Cardiac fibroblast (primary cell): ENCODE measurements at regions not wholly inside any gene's neighbourhood (a gene's known extent, or its start where the extent isn't known, plus 50 kb on each side); places are given as distances from the start of the nearest gene placed in this dataset.

Experiments
- DNase-seq, 2 donors: peaks; one replicate each; pipeline versions ENCODE4 v3.0.0 to v3.0.0-alpha.2; 2010; ENCODE audit warnings: low read depth in 2 of 2
- H3K4me3 ChIP-seq, 2 donors: replicated peaks in 1 of 2; 1 replicate in 1 of 2; 2 replicates in 1 of 2; pipeline ENCODE4 v1.5.1; 2011; ENCODE audit warnings: low read depth in 2 of 2, low read length in 2 of 2, mild to moderate bottlenecking in 2 of 2, moderate library complexity in 1 of 2
- TF ChIP-seq, protein P1 (sequence below): IDR thresholded peaks from one replicate; pipeline ENCODE4 v1.5.1; 2011; ENCODE audit warnings: low read depth, mild to moderate bottlenecking, low read length, inconsistent platforms

DNA sequence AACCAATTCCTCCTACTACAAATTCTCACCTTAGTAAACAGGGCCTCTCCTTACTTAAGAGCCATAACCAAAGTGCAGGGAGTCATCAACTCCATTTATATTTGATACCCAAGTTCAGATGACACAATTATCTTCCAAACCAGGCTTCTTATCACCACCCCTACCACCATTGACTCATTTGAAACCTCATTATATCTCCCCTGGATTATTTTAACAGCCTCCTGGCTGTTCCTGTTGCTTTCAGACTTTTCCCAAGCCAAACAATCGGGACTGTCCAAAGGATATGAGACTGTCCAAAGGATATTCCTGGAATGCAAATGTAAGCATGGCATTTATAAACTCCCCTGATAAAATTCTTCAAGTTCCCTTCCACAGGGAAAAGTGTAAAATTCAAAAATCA is 394.3 kb downstream of the MAFB start:
- no peak for DNase-seq
- no peak overlapping the region for H3K4me3 ChIP-seq
- TF ChIP-seq, protein P1, sequence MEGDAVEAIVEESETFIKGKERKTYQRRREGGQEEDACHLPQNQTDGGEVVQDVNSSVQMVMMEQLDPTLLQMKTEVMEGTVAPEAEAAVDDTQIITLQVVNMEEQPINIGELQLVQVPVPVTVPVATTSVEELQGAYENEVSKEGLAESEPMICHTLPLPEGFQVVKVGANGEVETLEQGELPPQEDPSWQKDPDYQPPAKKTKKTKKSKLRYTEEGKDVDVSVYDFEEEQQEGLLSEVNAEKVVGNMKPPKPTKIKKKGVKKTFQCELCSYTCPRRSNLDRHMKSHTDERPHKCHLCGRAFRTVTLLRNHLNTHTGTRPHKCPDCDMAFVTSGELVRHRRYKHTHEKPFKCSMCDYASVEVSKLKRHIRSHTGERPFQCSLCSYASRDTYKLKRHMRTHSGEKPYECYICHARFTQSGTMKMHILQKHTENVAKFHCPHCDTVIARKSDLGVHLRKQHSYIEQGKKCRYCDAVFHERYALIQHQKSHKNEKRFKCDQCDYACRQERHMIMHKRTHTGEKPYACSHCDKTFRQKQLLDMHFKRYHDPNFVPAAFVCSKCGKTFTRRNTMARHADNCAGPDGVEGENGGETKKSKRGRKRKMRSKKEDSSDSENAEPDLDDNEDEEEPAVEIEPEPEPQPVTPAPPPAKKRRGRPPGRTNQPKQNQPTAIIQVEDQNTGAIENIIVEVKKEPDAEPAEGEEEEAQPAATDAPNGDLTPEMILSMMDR, result no peak

DNA sequence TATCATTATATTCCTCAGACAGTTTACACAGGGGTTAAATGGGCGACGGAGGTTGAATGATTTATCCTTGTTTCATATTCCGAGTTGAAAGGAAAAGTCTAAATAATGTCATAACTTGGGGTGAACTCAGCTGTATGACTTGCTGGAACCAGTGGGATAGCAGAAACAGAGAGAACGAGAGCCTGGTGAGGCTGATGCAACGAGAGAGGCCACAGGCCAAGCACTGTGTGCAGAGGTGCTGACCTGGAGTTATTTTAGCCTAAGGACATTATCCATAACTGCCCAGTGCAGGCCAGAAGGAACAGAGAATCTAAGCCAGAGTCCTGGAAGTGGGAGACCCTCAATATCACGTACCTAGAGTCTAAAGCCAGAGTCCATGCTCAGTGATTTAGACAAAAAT is 394.9 kb downstream of the MAFB start:
- TF ChIP-seq, protein P1, result no peak
- DNase-seq, result peak in 1 of 2 donors; percentile 6
- H3K4me3 ChIP-seq, result no peak overlapping the region

DNA sequence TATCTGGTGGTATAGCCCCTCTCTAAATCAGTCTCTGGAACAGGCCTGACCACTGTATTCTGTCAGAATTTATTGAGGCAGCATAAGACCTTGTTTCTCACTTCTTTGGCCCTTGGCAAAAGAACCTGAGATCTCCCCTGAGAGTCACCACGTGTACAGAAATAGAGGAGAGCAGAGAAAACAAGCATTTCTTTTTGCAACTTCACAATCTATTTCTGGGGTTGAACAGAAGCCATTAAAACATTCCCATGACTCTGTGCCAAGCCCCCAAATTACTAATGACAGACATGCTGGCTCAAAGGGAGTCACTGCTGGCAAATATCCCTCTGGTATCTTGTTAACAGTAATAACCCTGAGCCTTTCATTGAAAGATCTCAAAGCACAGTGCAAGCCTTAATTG is 395.3 kb downstream of the MAFB start:
- TF ChIP-seq, protein P1, result no peak
- H3K4me3 ChIP-seq, result no peak overlapping the region
- DNase-seq, result peak in 1 of 2 donors; percentile 72

DNA sequence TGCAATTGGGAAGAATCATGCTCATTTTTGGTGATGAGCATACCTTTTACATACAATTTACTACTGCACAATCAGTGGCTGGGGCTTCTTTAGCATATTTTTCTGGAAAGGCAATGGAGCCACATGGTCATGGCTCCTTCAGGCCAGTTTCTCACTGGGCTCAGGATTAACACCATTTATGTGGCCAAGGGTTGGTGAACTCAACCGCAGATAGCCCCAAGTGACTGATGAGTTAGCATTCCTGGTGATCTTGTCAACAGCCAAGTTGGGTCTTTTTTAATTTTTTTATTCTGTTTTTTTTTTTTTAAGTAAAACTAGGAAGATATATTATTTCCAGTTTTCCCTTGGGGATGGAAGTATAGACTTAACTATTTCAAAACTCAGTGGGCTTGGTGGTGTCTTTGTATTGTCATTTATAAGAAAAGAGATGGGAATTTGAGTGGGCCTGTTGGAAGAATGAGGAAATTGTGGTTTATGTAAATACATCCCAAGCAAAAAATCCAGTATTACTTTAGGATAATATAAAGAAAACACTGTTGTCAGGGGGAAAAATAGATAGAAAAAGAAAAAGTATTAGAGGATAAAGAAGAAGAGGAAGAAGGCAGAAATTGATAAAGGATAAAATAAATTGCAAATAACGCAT is 397.4 kb downstream of the MAFB start:
- no peak overlapping the region for H3K4me3 ChIP-seq
- DNase-seq, result no peak
- TF ChIP-seq, protein P1, result no peak

DNA sequence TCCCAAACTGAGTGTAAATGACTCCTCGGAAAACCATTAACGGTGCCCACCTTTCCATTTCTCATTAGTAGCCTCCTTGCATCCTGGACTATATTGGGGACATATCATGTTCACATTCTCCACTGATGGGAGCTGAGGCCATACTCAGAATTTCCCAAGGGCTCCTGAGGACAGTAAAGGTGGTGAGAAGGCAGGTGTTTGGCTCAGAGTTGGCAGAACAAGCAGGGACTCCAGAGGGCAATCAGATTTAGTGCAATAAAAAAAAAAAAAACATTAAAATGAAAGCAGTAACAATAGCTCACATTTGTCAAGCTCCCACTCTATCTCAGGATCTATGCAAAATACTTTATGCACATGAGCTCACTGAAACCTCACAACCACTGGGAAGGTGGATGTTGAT is 401.4 kb downstream of the MAFB start:
- H3K4me3 ChIP-seq, result no peak overlapping the region
- no peak for DNase-seq
- TF ChIP-seq, protein P1, result no peak

DNA sequence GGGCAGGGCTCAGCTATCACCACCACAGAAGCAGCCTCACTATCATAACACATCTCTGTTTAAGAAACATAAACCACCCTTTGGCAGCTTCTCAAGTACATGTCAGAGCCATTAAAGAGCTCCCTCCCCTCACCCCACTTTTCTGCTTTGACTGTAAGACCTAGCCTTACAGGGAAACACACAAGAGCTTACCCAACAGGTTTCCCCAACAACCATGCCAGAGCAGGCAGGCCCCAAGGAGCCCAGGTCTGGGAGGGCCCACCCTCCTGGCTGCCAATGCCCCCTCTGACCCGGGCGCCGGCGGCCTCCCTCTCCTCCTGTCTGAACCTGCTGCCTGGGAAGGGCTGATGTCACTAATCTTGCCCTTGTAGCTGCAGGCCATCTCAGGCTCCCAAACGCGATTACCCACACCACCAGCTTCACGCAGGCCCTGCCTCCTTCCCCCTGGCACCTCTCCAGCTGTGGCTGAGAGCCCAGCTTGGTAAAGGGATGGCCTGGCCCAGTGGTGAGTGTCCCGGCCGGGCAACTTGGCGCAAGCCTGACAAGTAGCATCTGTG is 402.0 kb downstream of the MAFB start:
- peak in 1 of 2 donors; percentile 49 for DNase-seq
- no peak overlapping the region for H3K4me3 ChIP-seq
- TF ChIP-seq, protein P1, result no peak

DNA sequence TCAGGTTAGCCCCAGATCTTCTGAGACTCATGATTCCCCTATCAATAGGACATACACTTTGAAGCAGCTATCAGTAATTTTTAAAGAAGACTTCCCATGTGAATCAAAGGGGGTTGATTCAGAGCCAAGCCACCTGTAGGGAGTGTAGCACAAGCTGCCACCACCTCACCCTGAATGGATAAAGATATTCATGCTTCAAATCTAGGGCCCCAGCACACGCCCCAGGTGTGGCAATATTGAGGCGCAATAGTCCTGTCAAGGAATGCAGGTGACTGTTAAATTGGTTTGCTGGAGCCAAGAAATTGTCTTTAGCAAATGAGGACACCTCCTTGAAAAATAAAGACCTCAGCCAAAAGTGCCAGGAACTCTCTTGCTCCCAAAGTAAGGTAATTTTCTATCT is 404.4 kb downstream of the MAFB start:
- no peak for DNase-seq
- no peak overlapping the region for H3K4me3 ChIP-seq
- TF ChIP-seq, protein P1, result no peak
